Muscle of arm (tissue), 1 donor: ENCODE measurements at regions not wholly inside any gene's neighbourhood (a gene's known extent, or its start where the extent isn't known, plus 50 kb on each side); places are given as distances from the start of the nearest gene placed in this dataset.
A peak's percentile ranks its signal among the peaks of the same experiment; 100 is the strongest.
"Not testable (repeated sequence)": the region's sequence is repeated elsewhere in the genome, so short reads cannot be mapped to it uniquely, and the experiment has no call there.

Experiments
- DNase-seq: peaks from one replicate; pipeline ENCODE4 v3.0.0-alpha.2; 2013

- no peak for DNase-seq
These were observed 66.4 kb upstream of the DCN start for GRCh38 chr12:91249054-91249453.

DNA sequence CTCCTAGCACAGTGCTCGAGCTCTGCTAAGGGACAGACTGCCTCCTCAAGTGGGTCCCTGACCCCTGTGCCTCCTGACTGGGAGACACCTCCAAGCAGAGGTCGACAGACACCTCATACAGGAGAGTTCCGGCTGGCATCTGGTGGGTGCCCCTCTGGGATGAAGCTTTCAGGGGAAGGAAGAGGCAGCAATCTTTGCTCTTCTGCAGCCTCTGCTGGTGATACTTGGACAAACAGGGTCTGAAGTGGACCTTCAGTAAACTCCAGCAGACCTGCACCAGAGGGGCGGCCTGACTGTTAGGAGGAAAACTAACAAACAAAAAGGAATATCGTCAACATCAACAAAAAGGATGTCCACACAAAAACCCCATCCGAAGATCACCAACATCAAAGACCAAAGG lies 60.6 kb upstream of the DCN start:
- DNase-seq = not testable (repeated sequence)

DNA sequence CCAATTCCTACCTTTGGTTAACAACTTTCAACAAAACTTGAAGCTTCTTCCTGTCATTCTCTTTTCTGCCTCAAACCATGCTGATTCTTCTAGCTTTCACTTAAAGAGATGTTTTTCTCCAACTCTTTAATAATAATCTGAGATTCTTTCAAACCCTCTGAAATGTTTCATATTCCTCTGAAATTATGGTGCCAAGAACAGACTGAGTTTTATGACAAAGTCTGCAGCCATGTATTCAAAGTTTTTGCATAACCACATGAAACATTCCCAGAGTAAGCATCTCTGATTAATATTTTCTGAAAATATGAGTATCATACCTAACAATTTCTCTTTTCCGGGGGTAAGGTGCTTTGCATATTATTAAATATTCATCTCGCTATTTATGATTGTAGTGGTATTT lies 59.1 kb upstream of the DCN start:
- no peak for DNase-seq

DNA sequence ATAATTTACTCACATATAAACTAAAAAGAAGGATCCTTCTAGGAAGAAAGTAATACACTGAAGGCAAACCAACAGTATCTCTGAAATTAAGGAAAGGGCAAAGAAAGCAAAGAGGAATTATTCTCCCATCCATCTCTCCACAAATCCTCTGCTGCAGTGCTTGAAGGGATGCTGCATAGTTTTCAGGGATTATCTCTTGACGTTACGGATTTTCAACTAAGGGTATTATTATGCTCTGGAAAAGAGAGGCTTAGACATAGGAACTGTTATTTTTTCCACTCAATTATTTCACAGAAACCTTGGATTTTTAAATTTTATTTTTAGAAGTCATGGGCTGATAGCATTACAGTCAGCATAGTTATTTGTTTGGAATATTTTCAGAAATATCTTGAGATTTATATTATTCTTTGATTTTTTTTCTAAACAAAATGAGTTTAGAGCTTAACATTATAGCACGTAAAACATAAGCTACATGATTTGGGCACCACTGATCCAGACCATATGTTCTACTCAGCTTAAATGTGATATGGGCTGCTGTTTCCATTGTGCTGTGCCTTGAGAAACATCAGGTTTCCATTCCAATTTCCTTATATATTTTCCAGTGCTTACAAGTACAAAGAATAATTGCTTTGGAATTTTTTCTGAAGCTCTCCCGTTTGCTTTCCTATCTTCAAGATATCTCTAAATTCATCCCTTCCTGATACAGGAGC lies 57.9 kb upstream of the DCN start:
- peak; percentile 61 for DNase-seq

- DNase-seq = peak; percentile 87
These were observed 56.9 kb upstream of the DCN start for GRCh38 chr12:91239481-91239880.
